ENCODE measurements at regions not wholly inside any gene's neighbourhood (a gene's known extent, or its start where the extent isn't known, plus 50 kb on each side); places are given as distances from the start of the nearest gene placed in this dataset.

DNA sequence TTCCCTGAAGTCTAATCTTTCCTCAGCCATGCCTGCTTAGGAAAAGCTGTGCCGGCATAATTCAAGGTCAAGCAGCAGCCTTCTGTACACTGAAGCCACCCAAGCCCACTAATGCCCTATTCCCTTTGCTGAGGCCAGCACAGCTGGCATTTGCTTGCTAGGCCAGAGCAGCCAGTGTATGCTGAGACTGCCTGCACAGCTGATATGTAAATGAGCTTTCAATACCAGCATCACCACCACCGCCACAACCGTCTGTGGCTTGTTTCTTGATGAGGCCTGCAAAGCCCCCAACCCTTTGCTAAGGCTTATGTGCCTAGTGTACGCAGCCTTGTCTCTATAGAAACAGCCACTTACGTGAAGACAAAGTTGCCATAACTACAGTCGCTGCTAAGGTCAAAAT is 56.3 kb upstream of the TNRC6B start:
- H3K4me3 ChIP-seq (ENCODE audit: low read length): no peak overlapping the region
- H3K27ac ChIP-seq (ENCODE audit: low read length): no peak overlapping the region
- H3K9ac ChIP-seq (ENCODE audit: low read length): no peak overlapping the region
- H4K20me1 ChIP-seq (ENCODE audit: insufficient read depth, low read length): no peaks in the 10 kb centered on the region
- no peak overlapping the region for H3K4me2 ChIP-seq (ENCODE audit: low read depth, low read length)
- no peaks in the 10 kb centered on the region for H3K36me3 ChIP-seq (replicated peaks; ENCODE audit: insufficient read depth, low read length)
- no peaks in the 10 kb centered on the region for H3K4me1 ChIP-seq (ENCODE audit: low read length)
- no peaks in the 10 kb centered on the region for H3F3A ChIP-seq (ENCODE audit: insufficient read depth, low read length)
- H3K79me2 ChIP-seq (ENCODE audit: low read length): no peaks in the 10 kb centered on the region
- no peaks in the 10 kb centered on the region for H3K9me3 ChIP-seq (replicated peaks; ENCODE audit: insufficient read depth, low read length)
- peak; percentile 9 for DNase-seq
- H3K9me2 ChIP-seq (replicated peaks; ENCODE audit: insufficient read depth, low read length): no peaks in the 10 kb centered on the region
- no peak overlapping the region for H2AFZ ChIP-seq (ENCODE audit: low read length)
- no peaks in the 10 kb centered on the region for H3K27me3 ChIP-seq (replicated peaks; ENCODE audit: insufficient read depth, low read length)
- TF ChIP-seq EZH2phosphoT487 (IDR thresholded peaks at IDR 0.05; ENCODE audit: low read length) (no peak), EZH2 (optimal IDR thresholded peaks at IDR 0.05; ENCODE audit: low read depth, low read length) (no peak)
- TF ChIP-seq, protein P1, sequence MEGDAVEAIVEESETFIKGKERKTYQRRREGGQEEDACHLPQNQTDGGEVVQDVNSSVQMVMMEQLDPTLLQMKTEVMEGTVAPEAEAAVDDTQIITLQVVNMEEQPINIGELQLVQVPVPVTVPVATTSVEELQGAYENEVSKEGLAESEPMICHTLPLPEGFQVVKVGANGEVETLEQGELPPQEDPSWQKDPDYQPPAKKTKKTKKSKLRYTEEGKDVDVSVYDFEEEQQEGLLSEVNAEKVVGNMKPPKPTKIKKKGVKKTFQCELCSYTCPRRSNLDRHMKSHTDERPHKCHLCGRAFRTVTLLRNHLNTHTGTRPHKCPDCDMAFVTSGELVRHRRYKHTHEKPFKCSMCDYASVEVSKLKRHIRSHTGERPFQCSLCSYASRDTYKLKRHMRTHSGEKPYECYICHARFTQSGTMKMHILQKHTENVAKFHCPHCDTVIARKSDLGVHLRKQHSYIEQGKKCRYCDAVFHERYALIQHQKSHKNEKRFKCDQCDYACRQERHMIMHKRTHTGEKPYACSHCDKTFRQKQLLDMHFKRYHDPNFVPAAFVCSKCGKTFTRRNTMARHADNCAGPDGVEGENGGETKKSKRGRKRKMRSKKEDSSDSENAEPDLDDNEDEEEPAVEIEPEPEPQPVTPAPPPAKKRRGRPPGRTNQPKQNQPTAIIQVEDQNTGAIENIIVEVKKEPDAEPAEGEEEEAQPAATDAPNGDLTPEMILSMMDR (IDR thresholded peaks at IDR 0.05; ENCODE audit: low read length): no peak

DNA sequence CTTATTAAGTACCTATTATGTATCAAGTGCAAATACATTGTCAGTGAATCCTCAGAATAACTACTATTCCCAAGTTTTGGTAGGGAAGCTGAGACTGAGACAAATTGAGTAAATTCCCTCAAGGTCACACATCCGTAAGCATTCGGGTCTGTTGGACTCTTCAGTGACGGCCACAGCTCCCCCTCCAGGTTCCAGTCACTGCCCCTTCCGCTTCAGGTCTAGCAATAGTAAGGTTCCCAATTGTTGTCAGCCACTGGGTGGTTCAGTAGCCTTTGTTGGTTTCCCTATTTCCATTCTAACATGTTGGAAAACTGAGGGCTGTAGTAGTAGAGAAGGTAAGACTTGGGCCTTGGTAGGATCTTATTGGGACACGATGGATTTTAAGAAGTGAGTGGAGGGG is 54.9 kb upstream of the TNRC6B start:
- no peak overlapping the region for H3K4me2 ChIP-seq (ENCODE audit: low read depth, low read length)
- H3K27ac ChIP-seq (ENCODE audit: low read length): no peak overlapping the region
- no peaks in the 10 kb centered on the region for H3K36me3 ChIP-seq (replicated peaks; ENCODE audit: insufficient read depth, low read length)
- no peak overlapping the region for H3K9ac ChIP-seq (ENCODE audit: low read length)
- no peaks in the 10 kb centered on the region for H3K9me2 ChIP-seq (replicated peaks; ENCODE audit: insufficient read depth, low read length)
- no peaks in the 10 kb centered on the region for H4K20me1 ChIP-seq (ENCODE audit: insufficient read depth, low read length)
- no peak overlapping the region for H3K4me3 ChIP-seq (ENCODE audit: low read length)
- no peaks in the 10 kb centered on the region for H3K27me3 ChIP-seq (replicated peaks; ENCODE audit: insufficient read depth, low read length)
- no peaks in the 10 kb centered on the region for H3K9me3 ChIP-seq (replicated peaks; ENCODE audit: insufficient read depth, low read length)
- TF ChIP-seq EZH2phosphoT487 (IDR thresholded peaks at IDR 0.05; ENCODE audit: low read length) (no peak), EZH2 (optimal IDR thresholded peaks at IDR 0.05; ENCODE audit: low read depth, low read length) (no peak)
- TF ChIP-seq, protein P1 (IDR thresholded peaks at IDR 0.05; ENCODE audit: low read length): no peak
- no peak overlapping the region for H2AFZ ChIP-seq (ENCODE audit: low read length)
- H3K4me1 ChIP-seq (ENCODE audit: low read length): no peaks in the 10 kb centered on the region
- no peaks in the 10 kb centered on the region for H3K79me2 ChIP-seq (ENCODE audit: low read length)
- DNase-seq: no peak
- H3F3A ChIP-seq (ENCODE audit: insufficient read depth, low read length): no peaks in the 10 kb centered on the region

DNA sequence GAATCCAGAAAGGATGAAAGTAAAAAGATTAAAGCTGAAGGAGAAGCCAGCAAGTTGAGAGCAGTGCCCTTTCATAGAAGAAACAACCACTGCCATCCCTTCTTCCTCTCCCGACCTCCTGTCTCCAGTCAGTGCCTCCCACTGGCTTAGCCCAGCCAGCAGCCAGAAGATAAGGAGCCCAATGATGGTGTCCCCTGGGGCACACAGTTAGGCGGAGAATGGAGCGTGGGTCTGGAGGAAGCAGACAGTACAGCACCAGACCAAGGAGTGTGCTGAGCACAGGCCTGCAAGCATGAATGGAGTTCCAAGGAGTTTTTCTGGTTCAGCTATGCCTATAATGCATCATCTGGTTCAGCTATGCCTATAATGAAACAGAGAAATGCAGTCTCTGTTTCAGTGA is 54.3 kb upstream of the TNRC6B start:
- Histone ChIP-seq H3K9me2 (replicated peaks; ENCODE audit: insufficient read depth, low read length) (no peaks in the 10 kb centered on the region), H3K27ac (ENCODE audit: low read length) (no peak overlapping the region), H4K20me1 (ENCODE audit: insufficient read depth, low read length) (no peaks in the 10 kb centered on the region), H3K36me3 (replicated peaks; ENCODE audit: insufficient read depth, low read length) (no peaks in the 10 kb centered on the region), H2AFZ (ENCODE audit: low read length) (no peak overlapping the region), H3K27me3 (replicated peaks; ENCODE audit: insufficient read depth, low read length) (no peaks in the 10 kb centered on the region), H3K9ac (ENCODE audit: low read length) (no peak overlapping the region), H3F3A (ENCODE audit: insufficient read depth, low read length) (no peaks in the 10 kb centered on the region), H3K4me2 (ENCODE audit: low read depth, low read length) (no peak overlapping the region), H3K4me1 (ENCODE audit: low read length) (0 out of 2 replicates have a peak, but pooled peaks cover under 1% of the 10 kb centered on the region), H3K9me3 (replicated peaks; ENCODE audit: insufficient read depth, low read length) (no peaks in the 10 kb centered on the region), H3K79me2 (ENCODE audit: low read length) (no peaks in the 10 kb centered on the region), H3K4me3 (ENCODE audit: low read length) (no peak overlapping the region)
- DNase-seq: no peak
- TF ChIP-seq, protein P1 (IDR thresholded peaks at IDR 0.05; ENCODE audit: low read length): no peak
- no peak for TF ChIP-seq EZH2 (optimal IDR thresholded peaks at IDR 0.05; ENCODE audit: low read depth, low read length)
- no peak for TF ChIP-seq EZH2phosphoT487 (IDR thresholded peaks at IDR 0.05; ENCODE audit: low read length)
